T-helper 2 cell treated with Interferon-gamma antibody and Interleukin-4, amounts not matched to agents 100 ng/mL and 5 ng/mL, for 36 hours (primary cell): ENCODE measurements at regions not wholly inside any gene's neighbourhood (a gene's known extent, or its start where the extent isn't known, plus 50 kb on each side); places are given as distances from the start of the nearest gene placed in this dataset.

Experiments used
- intact Hi-C: fragments of 100-400 bp; cut with micrococcal nuclease; formaldehyde crosslinking; loops from one replicate; pipeline ENCODE4 v1.15.1; 2023

- intact Hi-C loops, result no loop called here
These were observed 65.1 kb downstream of the SLC4A3 start for GRCh38 chr2:219692521-219692920.

GRCh38 chr2:219695145-219695709, 67.8 kb downstream of the SLC4A3 start:
- intact Hi-C loops, result no loop called here

- intact Hi-C loops, result no loop called here
These were observed 70.6 kb downstream of the SLC4A3 start for GRCh38 chr2:219697811-219698747.

- intact Hi-C loops, result no loop called here
These were observed 71.5 kb downstream of the SLC4A3 start for GRCh38 chr2:219698748-219699439.

- intact Hi-C loops, result no loop called here
These were observed 72.0 kb downstream of the SLC4A3 start for GRCh38 chr2:219699440-219699821.

- intact Hi-C loops, result no loop called here
These were observed 74.6 kb downstream of the SLC4A3 start for GRCh38 chr2:219701847-219702634.

- intact Hi-C loops, result no loop called here
These were observed 75.5 kb downstream of the SLC4A3 start for GRCh38 chr2:219702796-219703545.

- intact Hi-C loops, result no loop called here
These were observed 77.4 kb downstream of the SLC4A3 start for GRCh38 chr2:219704878-219705277.

- intact Hi-C loops, result no loop called here
These were observed 79.4 kb downstream of the SLC4A3 start for GRCh38 chr2:219706823-219707281.

GRCh38 chr2:219707496-219708285, 80.3 kb downstream of the SLC4A3 start:
- intact Hi-C loops, result no loop called here

GRCh38 chr2:219709331-219709761, 81.9 kb downstream of the SLC4A3 start:
- intact Hi-C loops, result no loop called here

- intact Hi-C loops, result no loop called here
These were observed 85.7 kb downstream of the SLC4A3 start for GRCh38 chr2:219713110-219713509.

GRCh38 chr2:219714681-219715400, 87.4 kb downstream of the SLC4A3 start:
- intact Hi-C loops, result no loop called here

GRCh38 chr2:219718066-219718465, 90.6 kb downstream of the SLC4A3 start:
- intact Hi-C loops, result no loop called here

GRCh38 chr2:219719521-219719920, 92.1 kb downstream of the SLC4A3 start:
- intact Hi-C loops, result no loop called here

GRCh38 chr2:219720956-219721355, 93.5 kb downstream of the SLC4A3 start:
- intact Hi-C loops, result no loop called here

- intact Hi-C loops, result no loop called here
These were observed 94.9 kb downstream of the SLC4A3 start for GRCh38 chr2:219722276-219722879.

- intact Hi-C loops, result no loop called here
These were observed 95.9 kb downstream of the SLC4A3 start for GRCh38 chr2:219723311-219723710.

GRCh38 chr2:219724628-219725027, 97.2 kb downstream of the SLC4A3 start:
- intact Hi-C loops, result no loop called here
